ENCODE measurements at regions not wholly inside any gene's neighbourhood (a gene's known extent, or its start where the extent isn't known, plus 50 kb on each side); places are given as distances from the start of the nearest gene placed in this dataset.

- no peak for TF ChIP-seq CTCF (IDR thresholded peaks at IDR 0.05; ENCODE audit: insufficient read depth, low read depth, low read length, missing control alignments)
- DNase-seq (ENCODE audit: low read depth): no peak
- H3K4me3 ChIP-seq (ENCODE audit: low read length): no peak overlapping the region
Observed at GRCh38 chr6:155519176-155519738, 63.6 kb upstream of the NOX3 start.

GRCh38 chr6:155517294-155517693, 61.7 kb upstream of the NOX3 start:
- no peak for TF ChIP-seq CTCF (IDR thresholded peaks at IDR 0.05; ENCODE audit: insufficient read depth, low read depth, low read length, missing control alignments)
- H3K4me3 ChIP-seq (ENCODE audit: low read length): no peak overlapping the region
- no peak for DNase-seq (ENCODE audit: low read depth)

- DNase-seq (ENCODE audit: low read depth): peak; percentile 29
- H3K4me3 ChIP-seq (ENCODE audit: low read length): no peak overlapping the region
- no peak for TF ChIP-seq CTCF (IDR thresholded peaks at IDR 0.05; ENCODE audit: insufficient read depth, low read depth, low read length, missing control alignments)
Observed at GRCh38 chr6:155510879-155511278, 55.2 kb upstream of the NOX3 start.

- TF ChIP-seq CTCF (IDR thresholded peaks at IDR 0.05; ENCODE audit: insufficient read depth, low read depth, low read length, missing control alignments): no peak
- no peak for DNase-seq (ENCODE audit: low read depth)
- no peak overlapping the region for H3K4me3 ChIP-seq (ENCODE audit: low read length)
Observed at GRCh38 chr6:155509743-155510475, 54.3 kb upstream of the NOX3 start.

GRCh38 chr6:155505608-155505989, 50.0 kb upstream of the NOX3 start:
- no peak overlapping the region for H3K4me3 ChIP-seq (ENCODE audit: low read length)

More at GRCh38 chr6:155505608-155505989, 50.0 kb upstream of the NOX3 start:
- no peak for DNase-seq (ENCODE audit: low read depth)
- TF ChIP-seq CTCF (IDR thresholded peaks at IDR 0.05; ENCODE audit: insufficient read depth, low read depth, low read length, missing control alignments): no peak
